RWPE2 (cell line): ENCODE measurements at regions not wholly inside any gene's neighbourhood (a gene's known extent, or its start where the extent isn't known, plus 50 kb on each side); places are given as distances from the start of the nearest gene placed in this dataset.

Source experiments
- ATAC-seq: fragments of 200-7000 bp; cut with Tn5 transposase; 3 replicates; pipeline ENCODE4 v1.9.1; 2021; ENCODE audit warnings: low read depth
- DNase-seq: peaks from one replicate; pipeline ENCODE4 v3.0.0-alpha.2; 2020; ENCODE audit warnings: low spot score
- H3K27ac ChIP-seq: fragments of 450-650 bp; 2 replicates; pipeline ENCODE4 v1.5.1; 2017; ENCODE audit warnings: mild to moderate bottlenecking; ENCODE audit not compliant: poor library complexity, severe bottlenecking
- H3K27me3 ChIP-seq: fragments of 250-450 bp; sonication (Bioruptor Pico); 2 replicates; pipeline ENCODE4 v1.5.1; 2021; ENCODE audit warnings: mild to moderate bottlenecking, moderate library complexity; ENCODE audit not compliant: insufficient read depth, poor library complexity, severe bottlenecking
- H3K36me3 ChIP-seq: fragments of 250-450 bp; sonication (Bioruptor Pico); 2 replicates; pipeline ENCODE4 v1.5.1; 2020; ENCODE audit warnings: low read depth, mild to moderate bottlenecking, moderate library complexity
- H3K4me1 ChIP-seq: fragments of 250-450 bp; sonication (Bioruptor Pico); 2 replicates; pipeline ENCODE4 v1.5.1; 2021; ENCODE audit warnings: mild to moderate bottlenecking, moderate library complexity; ENCODE audit not compliant: insufficient read depth, poor library complexity, severe bottlenecking
- H3K4me3 ChIP-seq: fragments of 250-450 bp; sonication (Bioruptor Pico); 2 replicates; pipeline ENCODE4 v1.5.1; 2021; ENCODE audit warnings: mild to moderate bottlenecking, moderate library complexity; ENCODE audit not compliant: severe bottlenecking
- H3K9me3 ChIP-seq: fragments of 250-450 bp; sonication (Bioruptor Pico); 2 replicates; pipeline ENCODE4 v1.5.1; 2021; ENCODE audit warnings: mild to moderate bottlenecking, moderate library complexity; ENCODE audit not compliant: severe bottlenecking
- TF ChIP-seq, protein P1 (sequence below): fragments of 450-650 bp; IDR thresholded peaks from one replicate; pipeline ENCODE4 v1.5.1; 2017; ENCODE audit warnings: mild to moderate bottlenecking, moderate library complexity; ENCODE audit not compliant: poor library complexity, severe bottlenecking

DNA sequence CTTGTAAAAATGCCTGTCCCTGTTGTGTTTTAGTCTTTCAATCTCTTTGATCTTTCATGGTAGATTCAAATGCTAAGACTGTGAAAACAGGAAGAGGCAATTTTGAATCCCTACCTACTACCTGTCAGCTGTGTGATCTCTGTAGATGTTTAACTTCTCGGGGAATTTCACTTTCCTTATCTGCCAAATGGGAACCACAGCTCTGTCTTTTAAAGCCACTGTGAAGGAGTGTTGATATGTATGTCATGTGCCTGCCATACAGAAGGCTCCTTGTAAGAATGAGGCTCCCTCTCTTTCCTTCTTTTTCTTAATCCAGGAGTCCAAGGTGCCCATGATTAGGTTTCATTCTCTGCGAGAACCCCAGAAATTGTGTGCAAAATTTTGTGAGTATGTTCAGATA lies 139.6 kb upstream of the ADAMTS9 start:
- Histone ChIP-seq H3K4me1 (no peaks in the 10 kb centered on the region), H3K4me3 (no peak overlapping the region), H3K36me3 (no peaks in the 10 kb centered on the region), H3K27ac (no peak overlapping the region), H3K9me3 (no peaks in the 10 kb centered on the region), H3K27me3 (peaks cover 4% of the 10 kb centered on the region)
- DNase-seq (no peak), ATAC-seq (no peak)
- TF ChIP-seq, protein P1, sequence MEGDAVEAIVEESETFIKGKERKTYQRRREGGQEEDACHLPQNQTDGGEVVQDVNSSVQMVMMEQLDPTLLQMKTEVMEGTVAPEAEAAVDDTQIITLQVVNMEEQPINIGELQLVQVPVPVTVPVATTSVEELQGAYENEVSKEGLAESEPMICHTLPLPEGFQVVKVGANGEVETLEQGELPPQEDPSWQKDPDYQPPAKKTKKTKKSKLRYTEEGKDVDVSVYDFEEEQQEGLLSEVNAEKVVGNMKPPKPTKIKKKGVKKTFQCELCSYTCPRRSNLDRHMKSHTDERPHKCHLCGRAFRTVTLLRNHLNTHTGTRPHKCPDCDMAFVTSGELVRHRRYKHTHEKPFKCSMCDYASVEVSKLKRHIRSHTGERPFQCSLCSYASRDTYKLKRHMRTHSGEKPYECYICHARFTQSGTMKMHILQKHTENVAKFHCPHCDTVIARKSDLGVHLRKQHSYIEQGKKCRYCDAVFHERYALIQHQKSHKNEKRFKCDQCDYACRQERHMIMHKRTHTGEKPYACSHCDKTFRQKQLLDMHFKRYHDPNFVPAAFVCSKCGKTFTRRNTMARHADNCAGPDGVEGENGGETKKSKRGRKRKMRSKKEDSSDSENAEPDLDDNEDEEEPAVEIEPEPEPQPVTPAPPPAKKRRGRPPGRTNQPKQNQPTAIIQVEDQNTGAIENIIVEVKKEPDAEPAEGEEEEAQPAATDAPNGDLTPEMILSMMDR = no peak

DNA sequence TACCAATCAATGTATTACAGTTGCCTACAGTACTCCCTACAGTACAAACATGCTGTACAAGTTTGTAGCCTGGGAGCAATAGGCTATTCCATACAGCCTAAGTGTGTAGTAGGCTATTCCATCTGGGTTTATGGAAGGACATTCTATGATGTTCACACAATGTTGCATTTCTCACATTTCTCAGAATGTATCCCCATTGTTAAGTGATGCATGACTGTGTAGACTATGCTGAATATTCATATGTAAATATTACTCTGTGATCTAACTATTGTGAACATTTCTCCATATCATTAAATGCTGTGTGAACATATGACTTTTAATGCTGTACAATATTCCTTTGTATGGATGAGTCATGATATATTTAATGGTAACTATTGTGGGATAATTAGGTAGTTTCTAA lies 139.2 kb upstream of the ADAMTS9 start:
- Histone ChIP-seq H3K36me3 (no peaks in the 10 kb centered on the region), H3K4me3 (no peak overlapping the region), H3K9me3 (no peaks in the 10 kb centered on the region), H3K27ac (no peak overlapping the region), H3K4me1 (no peaks in the 10 kb centered on the region), H3K27me3 (peaks cover 4% of the 10 kb centered on the region)
- TF ChIP-seq, protein P1 = no peak
- no peak for DNase-seq
- no peak for ATAC-seq

DNA sequence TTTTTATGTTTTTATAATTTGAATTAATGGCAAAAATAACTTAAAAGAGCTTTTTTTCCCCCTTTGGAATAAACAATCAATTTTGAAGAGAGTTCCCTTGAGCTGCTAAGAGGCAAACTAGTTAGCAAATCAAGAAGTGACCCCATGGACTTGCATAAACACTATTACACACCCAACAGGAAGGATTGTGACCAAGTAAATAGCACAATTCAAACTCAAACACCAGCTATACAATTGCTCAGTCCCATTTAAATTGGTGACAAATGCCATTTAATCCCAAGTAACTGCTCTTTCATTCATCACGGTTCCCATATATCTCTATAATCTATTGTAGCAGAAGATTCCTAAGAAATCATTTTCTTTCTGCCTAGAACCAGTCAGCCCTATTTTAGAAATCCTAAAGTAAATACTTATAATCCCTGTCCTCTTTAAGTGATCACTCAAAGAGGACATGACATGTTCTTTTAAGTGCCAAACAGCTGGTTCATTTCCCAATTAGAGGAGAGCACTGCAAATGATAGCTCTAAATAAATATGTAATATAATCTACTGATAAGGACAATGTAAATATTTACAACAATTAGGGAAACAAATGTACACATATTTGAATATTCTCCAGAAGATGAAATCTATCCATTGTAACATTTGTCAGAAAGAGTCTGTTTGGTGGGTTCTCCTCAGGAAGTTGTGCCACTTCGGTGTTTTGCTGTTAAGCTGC lies 137.8 kb upstream of the ADAMTS9 start:
- TF ChIP-seq, protein P1 = no peak
- Histone ChIP-seq H3K27ac (no peak overlapping the region), H3K36me3 (no peaks in the 10 kb centered on the region), H3K9me3 (no peaks in the 10 kb centered on the region), H3K4me3 (no peak overlapping the region), H3K4me1 (no peaks in the 10 kb centered on the region), H3K27me3 (no peaks in the 10 kb centered on the region)
- ATAC-seq = no peak
- DNase-seq = no peak

DNA sequence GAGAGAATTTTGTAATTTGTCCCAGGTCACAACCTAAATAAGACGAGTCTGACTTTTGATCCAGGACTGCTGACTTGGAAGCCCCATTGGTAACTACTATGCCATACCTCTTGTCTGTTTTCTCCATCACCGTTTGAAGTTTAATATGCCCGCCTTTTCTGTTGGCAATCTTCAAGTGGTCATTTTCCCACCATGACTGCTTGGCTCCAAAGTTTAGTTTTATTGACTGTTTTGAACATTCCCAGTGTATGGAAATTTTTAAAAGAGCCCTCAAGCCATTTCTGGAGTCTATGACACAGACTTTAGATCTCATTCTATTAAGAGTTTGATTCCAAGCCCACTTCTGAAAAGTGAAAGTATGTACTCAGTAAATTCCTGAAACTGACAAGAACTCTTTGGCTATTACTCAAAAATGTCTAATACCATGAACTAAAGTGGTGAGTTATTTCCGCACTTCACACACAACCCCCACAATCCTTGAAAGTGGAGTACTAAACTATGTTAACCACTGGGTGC lies 136.7 kb upstream of the ADAMTS9 start:
- ATAC-seq (no peak), DNase-seq (no peak)
- Histone ChIP-seq H3K36me3 (no peaks in the 10 kb centered on the region), H3K4me3 (no peak overlapping the region), H3K4me1 (no peaks in the 10 kb centered on the region), H3K27ac (no peak overlapping the region), H3K9me3 (no peaks in the 10 kb centered on the region), H3K27me3 (no peaks in the 10 kb centered on the region)
- TF ChIP-seq, protein P1 = no peak

DNA sequence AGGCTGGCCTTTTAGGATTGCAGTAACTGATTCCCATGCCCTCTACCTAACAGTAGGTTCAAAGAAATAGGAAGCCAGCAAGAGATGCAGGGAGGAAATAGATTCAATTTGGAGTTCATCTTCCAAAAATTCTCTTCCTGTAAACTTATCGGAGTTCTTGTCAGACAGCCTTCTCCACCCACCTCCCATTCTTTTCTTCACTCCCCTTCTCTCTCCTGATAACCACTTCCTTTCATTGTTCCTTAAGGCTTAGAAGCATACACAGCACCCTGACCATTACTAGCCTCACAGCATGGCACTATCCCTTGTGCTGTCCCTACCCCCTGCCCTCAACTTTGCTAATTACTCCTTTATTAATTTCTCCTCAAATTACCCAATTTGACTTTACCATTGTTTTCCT lies 130.4 kb upstream of the ADAMTS9 start:
- Histone ChIP-seq H3K36me3 (no peaks in the 10 kb centered on the region), H3K4me3 (no peak overlapping the region), H3K9me3 (no peaks in the 10 kb centered on the region), H3K27ac (no peak overlapping the region), H3K27me3 (peaks cover 3% of the 10 kb centered on the region), H3K4me1 (no peaks in the 10 kb centered on the region)
- TF ChIP-seq, protein P1 = no peak
- ATAC-seq (no peak), DNase-seq (no peak)
